Right lobe of liver (tissue), 4 donors: ENCODE measurements at regions not wholly inside any gene's neighbourhood (a gene's known extent, or its start where the extent isn't known, plus 50 kb on each side); places are given as distances from the start of the nearest gene placed in this dataset.

Experiments used
- POLR2A ChIP-seq: fragments of 450-650 bp; IDR thresholded peaks from one replicate; pipeline ENCODE4 v1.6.1; 2017; ENCODE audit warnings: antibody characterized with exemption, mild to moderate bottlenecking
- TF ChIP-seq, protein P1 (sequence below), 4 donors: fragments of 200-600 bp in 3 of 4; fragments of 450-650 bp in 1 of 4; IDR thresholded peaks; one replicate each; pipeline versions ENCODE4 v1.5.1 to v1.8.0; 2016 to 2022; ENCODE audit warnings: antibody characterized with exemption in 4 of 4, mild to moderate bottlenecking in 2 of 4
- donor health status: DM: no; HTN: no; CAD: no.
- donor health status: DM: no; HTN: no; CAD: no.
- donor health status: DM: no; HTN: yes; CAD: no.

DNA sequence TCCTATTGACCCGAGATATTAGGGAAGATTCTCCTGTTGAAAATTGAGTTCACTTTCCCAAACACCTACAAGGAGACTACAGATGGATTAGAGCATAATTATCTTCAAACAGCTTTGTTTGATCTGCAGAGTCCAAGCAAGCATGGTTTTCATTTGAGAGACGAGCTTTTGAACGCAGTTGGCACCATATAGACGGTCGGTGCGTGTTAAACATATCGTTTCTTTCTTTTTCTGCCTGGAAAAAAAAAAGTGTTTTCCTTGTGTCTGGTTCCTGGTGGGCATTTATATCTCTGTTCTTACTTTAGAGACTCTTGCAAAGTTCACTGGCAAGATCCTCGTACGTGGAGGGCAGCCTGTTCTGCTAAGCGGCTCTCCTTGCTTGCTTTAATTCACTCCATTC lies 248.9 kb downstream of the TMEM182 start:
- TF ChIP-seq, protein P1, sequence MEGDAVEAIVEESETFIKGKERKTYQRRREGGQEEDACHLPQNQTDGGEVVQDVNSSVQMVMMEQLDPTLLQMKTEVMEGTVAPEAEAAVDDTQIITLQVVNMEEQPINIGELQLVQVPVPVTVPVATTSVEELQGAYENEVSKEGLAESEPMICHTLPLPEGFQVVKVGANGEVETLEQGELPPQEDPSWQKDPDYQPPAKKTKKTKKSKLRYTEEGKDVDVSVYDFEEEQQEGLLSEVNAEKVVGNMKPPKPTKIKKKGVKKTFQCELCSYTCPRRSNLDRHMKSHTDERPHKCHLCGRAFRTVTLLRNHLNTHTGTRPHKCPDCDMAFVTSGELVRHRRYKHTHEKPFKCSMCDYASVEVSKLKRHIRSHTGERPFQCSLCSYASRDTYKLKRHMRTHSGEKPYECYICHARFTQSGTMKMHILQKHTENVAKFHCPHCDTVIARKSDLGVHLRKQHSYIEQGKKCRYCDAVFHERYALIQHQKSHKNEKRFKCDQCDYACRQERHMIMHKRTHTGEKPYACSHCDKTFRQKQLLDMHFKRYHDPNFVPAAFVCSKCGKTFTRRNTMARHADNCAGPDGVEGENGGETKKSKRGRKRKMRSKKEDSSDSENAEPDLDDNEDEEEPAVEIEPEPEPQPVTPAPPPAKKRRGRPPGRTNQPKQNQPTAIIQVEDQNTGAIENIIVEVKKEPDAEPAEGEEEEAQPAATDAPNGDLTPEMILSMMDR (IDR thresholded peaks at IDR 0.05), result no peak
- no peak for TF ChIP-seq POLR2A
